Endothelial cell of umbilical vein (primary cell): ENCODE measurements at regions not wholly inside any gene's neighbourhood (a gene's known extent, or its start where the extent isn't known, plus 50 kb on each side); places are given as distances from the start of the nearest gene placed in this dataset.

ENCODE experiments used
- BruUV-seq: library from RNA; stranded (reverse); fragments of 400-500 nt; replicated peaks from 2 replicates; lab custom pipeline; 2021; lab: Mats Ljungman, UMichigan
- CTCF ChIA-PET: fragments of 300-600, 350-600 bp; sonication (Branson Sonifier 250); formaldehyde crosslinking; loops from one replicate; lab custom pipeline; 2021; ENCODE audit warnings: antibody characterized with exemption, inconsistent platforms; lab: Charles Lee
- POLR2A ChIA-PET: fragments of 300-600, 350-600 bp; sonication (Branson Sonifier 250); formaldehyde crosslinking; loops from one replicate; lab custom pipeline; 2021; ENCODE audit warnings: antibody characterized with exemption, inconsistent platforms; lab: Charles Lee
- DNase-seq: peaks from one replicate; pipeline ENCODE4 v3.0.0-alpha.2; 2011; ENCODE audit warnings: low read depth, low spot score
- FAIRE-seq: peaks from 2 replicates; lab custom pipeline; 2011; peaks lifted over from hg19 to GRCh38; lab: Jason Lieb, UNC
- H2AFZ ChIP-seq: 2 replicates; pipeline ENCODE4 v1.6.0; 2012; ENCODE audit warnings: low read depth, low read length, control low read depth, inconsistent platforms
- H3K27ac ChIP-seq: 2 replicates; pipeline ENCODE4 v1.5.1; 2011; ENCODE audit warnings: low read depth, mild to moderate bottlenecking, control low read depth, low read length, moderate library complexity; ENCODE audit not compliant: insufficient read depth
- H3K27me3 ChIP-seq, 2 experiments: 2 replicates each; pipeline versions ENCODE4 v1.6.0 to v1.6.1; 2011; ENCODE audit warnings: low read length in 2 of 2, mixed read lengths in 1 of 2; ENCODE audit not compliant: control insufficient read depth in 2 of 2, insufficient read depth in 2 of 2
- H3K36me3 ChIP-seq, 2 experiments: 2 replicates in 1 of 2; 3 replicates in 1 of 2; pipeline ENCODE4 v1.5.1; 2011; ENCODE audit warnings: low read length in 2 of 2, mild to moderate bottlenecking in 1 of 2, moderate library complexity in 1 of 2; ENCODE audit not compliant: control insufficient read depth in 2 of 2, insufficient read depth in 2 of 2; ENCODE audit errors: extremely low read depth in 1 of 2
- H3K4me1 ChIP-seq: 3 replicates; pipeline ENCODE4 v1.5.1; 2011; ENCODE audit warnings: mild to moderate bottlenecking, low read length; ENCODE audit not compliant: control insufficient read depth, insufficient read depth; ENCODE audit errors: extremely low read depth
- H3K4me2 ChIP-seq: 2 replicates; pipeline ENCODE4 v1.6.1; 2011; ENCODE audit warnings: low read length, control low read depth, mixed read lengths; ENCODE audit not compliant: insufficient read depth
- H3K4me3 ChIP-seq, 3 experiments: fragments of 200-600 bp in 1 of 3; sonication (generic), shearing (Covaris generic) in 1 of 3; replicated peaks in 1 of 3; 2 replicates each; pipeline ENCODE4 v1.5.1; 2011 to 2016; ENCODE audit warnings: control low read depth in 3 of 3, low read length in 3 of 3, mild to moderate bottlenecking in 2 of 3, inconsistent platforms in 1 of 3, low read depth in 1 of 3, moderate library complexity in 1 of 3; ENCODE audit not compliant: insufficient read depth in 1 of 3
- H3K79me2 ChIP-seq: 2 replicates; pipeline ENCODE4 v1.6.0; 2012; ENCODE audit warnings: low read length, inconsistent platforms; ENCODE audit not compliant: control insufficient read depth, insufficient read depth
- H3K9ac ChIP-seq: replicated peaks from 2 replicates; pipeline ENCODE3; 2011; ENCODE audit warnings: low read length, control low read depth; ENCODE audit not compliant: insufficient read depth; ENCODE audit errors: extremely low read depth
- H3K9me1 ChIP-seq: replicated peaks from 3 replicates; pipeline ENCODE4 v1.6.0; 2011; ENCODE audit warnings: mild to moderate bottlenecking, low read length; ENCODE audit not compliant: control insufficient read depth, insufficient read depth; ENCODE audit errors: extremely low read depth
- H3K9me3 ChIP-seq: replicated peaks from 2 replicates; pipeline ENCODE4 v1.5.1; 2012; ENCODE audit warnings: low read length, inconsistent platforms; ENCODE audit not compliant: control insufficient read depth, insufficient read depth
- H4K20me1 ChIP-seq: replicated peaks from 2 replicates; pipeline ENCODE3; 2011; ENCODE audit warnings: mild to moderate bottlenecking, low read length; ENCODE audit not compliant: control insufficient read depth, insufficient read depth; ENCODE audit errors: extremely low read depth
- CTCF ChIP-seq, 2 donors: IDR thresholded peaks; 1 replicate in 1 of 2; 2 replicates in 1 of 2; pipeline ENCODE4 v1.5.1; 2011; ENCODE audit warnings: low read length in 2 of 2, mild to moderate bottlenecking in 2 of 2, moderate library complexity in 2 of 2, control low read depth in 1 of 2, inconsistent platforms in 1 of 2, low read depth in 1 of 2; ENCODE audit not compliant: insufficient read depth in 1 of 2; ENCODE audit errors: extremely low read depth in 1 of 2
- EZH2 ChIP-seq: IDR thresholded peaks from 2 replicates; pipeline ENCODE4 v1.6.1; 2012; ENCODE audit warnings: borderline replicate concordance, low read depth, mild to moderate bottlenecking, moderate library complexity, low read length, inconsistent platforms; ENCODE audit not compliant: severe bottlenecking
- FOS ChIP-seq: IDR thresholded peaks from 2 replicates; pipeline ENCODE4 v1.6.1; 2011; ENCODE audit warnings: mild to moderate bottlenecking, low read length, moderate library complexity, borderline replicate concordance; ENCODE audit not compliant: insufficient read depth
- GATA2 ChIP-seq: IDR thresholded peaks from 2 replicates; pipeline ENCODE4 v1.7.0; 2011; ENCODE audit warnings: low read depth, mild to moderate bottlenecking, moderate library complexity, mixed read lengths, low read length; ENCODE audit not compliant: insufficient read length, insufficient read depth
- JUN ChIP-seq: IDR thresholded peaks from 2 replicates; pipeline ENCODE4 v1.6.1; 2011; ENCODE audit warnings: borderline replicate concordance, low read depth; ENCODE audit not compliant: insufficient read length, insufficient read depth
- MAX ChIP-seq: IDR thresholded peaks from 2 replicates; pipeline ENCODE4 v1.6.1; 2011; ENCODE audit not compliant: insufficient read depth, insufficient read length
- MYC ChIP-seq: IDR thresholded peaks from one replicate; pipeline ENCODE4 v1.6.1; 2011; ENCODE audit warnings: mild to moderate bottlenecking, low read depth, low read length
- POLR2A ChIP-seq: IDR thresholded peaks from 2 replicates; pipeline ENCODE4 v1.6.1; 2012; ENCODE audit warnings: low read depth, mild to moderate bottlenecking, control low read depth, low read length
- POLR2AphosphoS5 ChIP-seq: IDR thresholded peaks from 2 replicates; pipeline ENCODE4 v1.6.1; 2012; ENCODE audit warnings: low read depth, mild to moderate bottlenecking, control low read depth, low read length, moderate library complexity; ENCODE audit not compliant: insufficient read depth
- dilution Hi-C: fragments of 300-500 bp; cut with MboI; formaldehyde crosslinking; loops from one replicate; pipeline ENCODE4 v1.15.0; 2019; ENCODE audit warnings: low sequenced_read_pairs; ENCODE audit not compliant: extremely low pct_ligation_motif_present
- intact Hi-C: fragments of 100-400 bp; cut with micrococcal nuclease; formaldehyde crosslinking; loops from one replicate; pipeline ENCODE4 v1.10.0; 2022

GRCh38 chr10:78124167-78124566 is 90.5 kb downstream of the RPS24 start:
- TF ChIP-seq CTCF (IDR thresholded peaks at IDR 0.05; ENCODE audit: extremely low read depth in 1 of 2, insufficient read depth in 1 of 2, low read depth in 1 of 2, low read length in 2 of 2) (no peak), POLR2AphosphoS5 (no peak), POLR2A (no peak), GATA2 (no peak), MAX (no peak), JUN (no peak)
- H3K36me3 ChIP-seq: no peaks in the 10 kb centered on the region
- H3K9ac ChIP-seq: no peak overlapping the region
- dilution Hi-C loops: no loop called here
- no peaks in the 10 kb centered on the region for H4K20me1 ChIP-seq
- peaks cover 0 to 7% of the 10 kb centered on the region in 2 experiments for H3K27me3 ChIP-seq
- ChIA-PET CTCF (no interaction called here), POLR2A (no interaction called here)
- no peak overlapping the region for H3K27ac ChIP-seq
- no peak for FAIRE-seq
- H3K79me2 ChIP-seq: no peaks in the 10 kb centered on the region
- no peaks in the 10 kb centered on the region for H3K4me1 ChIP-seq
- H3K9me1 ChIP-seq: no peaks in the 10 kb centered on the region
- intact Hi-C loops: no loop called here
- no TSS peak for BruUV-seq
- no peak overlapping the region for H3K4me3 ChIP-seq
- H3K4me2 ChIP-seq: no peak overlapping the region
- H3K9me3 ChIP-seq: no peaks in the 10 kb centered on the region
- no peak for DNase-seq
- H2AFZ ChIP-seq: no peak overlapping the region

- DNase-seq (no peak), FAIRE-seq (no peak)
- Histone ChIP-seq H3K4me2 (no peak overlapping the region), H3K27me3 (peaks cover 2 to 4% of the 10 kb centered on the region in 2 experiments), H3K9me1 (no peaks in the 10 kb centered on the region), H2AFZ (no peak overlapping the region), H3K9me3 (no peaks in the 10 kb centered on the region), H3K4me1 (no peaks in the 10 kb centered on the region), H3K36me3 (no peaks in the 10 kb centered on the region), H3K27ac (no peak overlapping the region), H4K20me1 (no peaks in the 10 kb centered on the region), H3K79me2 (no peaks in the 10 kb centered on the region), H3K9ac (no peak overlapping the region), H3K4me3 (no peak overlapping the region)
- no TSS peak for BruUV-seq
- CTCF ChIA-PET: no interaction called here
- dilution Hi-C loops (no loop called here), intact Hi-C loops (no loop called here)
- POLR2A ChIA-PET: no interaction called here
- TF ChIP-seq EZH2: no peak
- TF ChIP-seq POLR2A: no peak
- TF ChIP-seq POLR2AphosphoS5: no peak
- TF ChIP-seq MYC: no peak
- no peak for TF ChIP-seq CTCF (IDR thresholded peaks at IDR 0.05; ENCODE audit: extremely low read depth in 1 of 2, insufficient read depth in 1 of 2, low read depth in 1 of 2, low read length in 2 of 2)
- TF ChIP-seq JUN: no peak
- no peak for TF ChIP-seq FOS
- no peak for TF ChIP-seq GATA2
Measured at GRCh38 chr10:78129211-78129610, 95.5 kb downstream of the RPS24 start.
